Stimulated activated naive CD4-positive, alpha-beta T cell treated with Interleukin-2 at 50 U/mL for 16 hours (primary cell): ENCODE measurements at regions not wholly inside any gene's neighbourhood (a gene's known extent, or its start where the extent isn't known, plus 50 kb on each side); places are given as distances from the start of the nearest gene placed in this dataset.

ENCODE experiments used
- DNase-seq: peaks from one replicate; lab custom pipeline; 2025; lab: John Stamatoyannopoulos, UW

GRCh38 chr15:69816522-69816921, 281.2 kb downstream of the TLE3 start:
- no peak for DNase-seq

- no peak for DNase-seq
These were observed 279.2 kb downstream of the TLE3 start for GRCh38 chr15:69818529-69818928.

GRCh38 chr15:69819371-69819770, 278.3 kb downstream of the TLE3 start:
- no peak for DNase-seq

- DNase-seq = no peak
These were observed 276.9 kb downstream of the TLE3 start for GRCh38 chr15:69820819-69821218.

GRCh38 chr15:69823223-69823907, 274.4 kb downstream of the TLE3 start:
- DNase-seq = no peak

- no peak for DNase-seq
These were observed 273.4 kb downstream of the TLE3 start for GRCh38 chr15:69824075-69824876.

- no peak for DNase-seq
These were observed 272.8 kb downstream of the TLE3 start for GRCh38 chr15:69824877-69825406.

GRCh38 chr15:69825941-69826818, 271.5 kb downstream of the TLE3 start:
- DNase-seq = no peak

GRCh38 chr15:69826819-69827175, 270.9 kb downstream of the TLE3 start:
- no peak for DNase-seq

GRCh38 chr15:69827751-69828150, 270.0 kb downstream of the TLE3 start:
- no peak for DNase-seq

- no peak for DNase-seq
These were observed 269.4 kb downstream of the TLE3 start for GRCh38 chr15:69828181-69828828.

- no peak for DNase-seq
These were observed 267.7 kb downstream of the TLE3 start for GRCh38 chr15:69829974-69830373.

GRCh38 chr15:69830430-69830829, 267.3 kb downstream of the TLE3 start:
- no peak for DNase-seq

- no peak for DNase-seq
These were observed 266.8 kb downstream of the TLE3 start for GRCh38 chr15:69830876-69831275.

- no peak for DNase-seq
These were observed 263.4 kb downstream of the TLE3 start for GRCh38 chr15:69834267-69834666.

- no peak for DNase-seq
These were observed 263.0 kb downstream of the TLE3 start for GRCh38 chr15:69834761-69835160.

GRCh38 chr15:69836048-69836447, 261.7 kb downstream of the TLE3 start:
- no peak for DNase-seq

- no peak for DNase-seq
These were observed 261.0 kb downstream of the TLE3 start for GRCh38 chr15:69836526-69837230.

GRCh38 chr15:69838338-69838737, 259.4 kb downstream of the TLE3 start:
- DNase-seq = no peak

GRCh38 chr15:69838994-69839393, 258.7 kb downstream of the TLE3 start:
- DNase-seq = no peak

GRCh38 chr15:69841113-69841828, 256.4 kb downstream of the TLE3 start:
- no peak for DNase-seq
